H1 (cell line): ENCODE measurements at regions not wholly inside any gene's neighbourhood (a gene's known extent, or its start where the extent isn't known, plus 50 kb on each side); places are given as distances from the start of the nearest gene placed in this dataset.

Source experiments
- CTCF ChIA-PET: fragments of 300-600 bp; sonication (Branson Sonifier 250); formaldehyde crosslinking; loops from one replicate; lab custom pipeline; 2021; ENCODE audit not compliant: partially characterized antibody; lab: Charles Lee
- POLR2A ChIA-PET: fragments of 300-600 bp; sonication (Branson Sonifier 250); formaldehyde crosslinking; loops from one replicate; lab custom pipeline; 2021; ENCODE audit warnings: inconsistent platforms; ENCODE audit not compliant: partially characterized antibody; lab: Charles Lee
- DNase-seq, 2 experiments: peaks; one replicate each; pipeline versions ENCODE4 v3.0.0 to v3.0.0-alpha.2; 2010 to 2022; ENCODE audit warnings: low spot score in 2 of 2, low read depth in 1 of 2, mixed read lengths in 1 of 2
- FAIRE-seq: peaks from 2 replicates; lab custom pipeline; 2011; peaks lifted over from hg19 to GRCh38; lab: Jason Lieb, UNC
- H2AFZ ChIP-seq: 2 replicates; pipeline ENCODE4 v1.8.1; 2012; ENCODE audit warnings: low read length, inconsistent platforms
- H2AK5ac ChIP-seq: 2 replicates; pipeline ENCODE4 v1.6.1; 2013; ENCODE audit warnings: low read depth, low read length
- H2BK120ac ChIP-seq: replicated peaks from 2 replicates; pipeline ENCODE3; 2013; ENCODE audit warnings: low read depth, low read length, inconsistent platforms
- H2BK12ac ChIP-seq: 2 replicates; pipeline ENCODE4 v1.6.1; 2013; ENCODE audit warnings: low read depth, low read length
- H2BK15ac ChIP-seq: 2 replicates; pipeline ENCODE4 v1.6.1; 2013; ENCODE audit warnings: low read length
- H2BK20ac ChIP-seq: 2 replicates; pipeline ENCODE4 v1.6.1; 2013; ENCODE audit warnings: low read length
- H2BK5ac ChIP-seq: 2 replicates; pipeline ENCODE4 v1.6.1; 2013; ENCODE audit warnings: low read depth, low read length
- H3K14ac ChIP-seq: 2 replicates; pipeline ENCODE4 v1.6.1; 2013; ENCODE audit warnings: inconsistent platforms; ENCODE audit not compliant: insufficient read length
- H3K18ac ChIP-seq: 2 replicates; pipeline ENCODE4 v1.6.1; 2013; ENCODE audit warnings: low read length; ENCODE audit errors: extremely low read depth
- H3K23ac ChIP-seq: 2 replicates; pipeline ENCODE4 v1.6.1; 2013; ENCODE audit warnings: inconsistent platforms; ENCODE audit not compliant: insufficient read length
- H3K23me2 ChIP-seq: 2 replicates; pipeline ENCODE4 v1.6.1; 2013; ENCODE audit warnings: low read depth, low read length
- H3K27ac ChIP-seq: 2 replicates; pipeline ENCODE4 v1.6.1; 2011; ENCODE audit warnings: low read depth, low read length, inconsistent platforms
- H3K27me3 ChIP-seq, 4 experiments: replicated peaks in 1 of 4; 1 replicate in 1 of 4; 2 replicates in 3 of 4; pipeline versions ENCODE4 v1.6.1 to v1.8.1; 2011 to 2013; ENCODE audit warnings: low read length in 3 of 4, mild to moderate bottlenecking in 3 of 4, inconsistent platforms in 2 of 4, mixed read lengths in 2 of 4, moderate library complexity in 1 of 4; ENCODE audit not compliant: control insufficient read depth in 3 of 4, insufficient read depth in 3 of 4; ENCODE audit errors: extremely low read depth in 1 of 4
- H3K36me3 ChIP-seq, 4 experiments: 2 replicates each; pipeline versions ENCODE4 v1.6.1 to v1.8.1; 2011 to 2013; ENCODE audit warnings: mild to moderate bottlenecking in 4 of 4, low read length in 3 of 4, moderate library complexity in 2 of 4, control low read depth in 1 of 4, inconsistent platforms in 1 of 4; ENCODE audit not compliant: insufficient read depth in 4 of 4, control insufficient read depth in 2 of 4
- H3K4ac ChIP-seq: replicated peaks from 2 replicates; pipeline ENCODE3; 2013; ENCODE audit warnings: low read length, low read depth, mixed read lengths, inconsistent platforms; ENCODE audit not compliant: insufficient read length
- H3K4me1 ChIP-seq, 4 experiments: replicated peaks in 1 of 4; 1 replicate in 1 of 4; 2 replicates in 3 of 4; pipeline versions ENCODE4 v1.6.1 to v1.8.1; 2011 to 2013; ENCODE audit warnings: low read length in 3 of 4, inconsistent platforms in 2 of 4, mixed read lengths in 1 of 4; ENCODE audit not compliant: insufficient read depth in 4 of 4, control insufficient read depth in 3 of 4
- H3K4me2 ChIP-seq, 2 experiments: 2 replicates each; pipeline versions ENCODE4 v1.6.1 to v1.8.1; 2011 to 2013; ENCODE audit warnings: low read depth in 2 of 2, low read length in 2 of 2, control low read depth in 1 of 2, inconsistent platforms in 1 of 2, mild to moderate bottlenecking in 1 of 2; ENCODE audit not compliant: insufficient read depth in 1 of 2
- H3K4me3 ChIP-seq, 4 experiments: fragments of 200-600, 300-600 bp in 1 of 4; sonication (generic), shearing (Covaris generic), sonication (Bioruptor Twin) in 1 of 4; 2 replicates each; pipeline versions ENCODE4 v1.5.1 to v1.8.1; 2011 to 2016; ENCODE audit warnings: low read length in 4 of 4, low read depth in 3 of 4, control low read depth in 2 of 4, inconsistent platforms in 2 of 4, mild to moderate bottlenecking in 2 of 4, mixed read lengths in 1 of 4, moderate library complexity in 1 of 4; ENCODE audit not compliant: insufficient read depth in 2 of 4; ENCODE audit errors: extremely low read depth in 1 of 4
- H3K56ac ChIP-seq: replicated peaks from 2 replicates; pipeline ENCODE3; 2013; ENCODE audit warnings: low read depth, mild to moderate bottlenecking, mixed read lengths, low read length, inconsistent platforms; ENCODE audit not compliant: insufficient read length
- H3K79me1 ChIP-seq: 2 replicates; pipeline ENCODE4 v1.6.1; 2013; ENCODE audit warnings: low read depth, low read length, control low read depth
- H3K79me2 ChIP-seq, 2 experiments: 2 replicates each; pipeline versions ENCODE4 v1.6.1 to v1.8.1; 2012 to 2013; ENCODE audit warnings: low read length in 2 of 2, mild to moderate bottlenecking in 2 of 2, inconsistent platforms in 1 of 2; ENCODE audit not compliant: insufficient read depth in 2 of 2, control insufficient read depth in 1 of 2
- H3K9ac ChIP-seq, 4 experiments: replicated peaks in 1 of 4; 1 replicate in 1 of 4; 2 replicates in 3 of 4; pipeline versions ENCODE4 v1.6.1 to v1.8.1; 2011 to 2013; ENCODE audit warnings: low read depth in 3 of 4, low read length in 3 of 4, control low read depth in 2 of 4, mild to moderate bottlenecking in 2 of 4, moderate library complexity in 2 of 4, inconsistent platforms in 1 of 4; ENCODE audit errors: extremely low read depth in 1 of 4
- H3K9me3 ChIP-seq, 2 experiments: 2 replicates each; pipeline versions ENCODE4 v1.6.1 to v1.8.1; 2012 to 2013; ENCODE audit warnings: mild to moderate bottlenecking in 2 of 2, moderate library complexity in 2 of 2, control low read depth in 1 of 2, inconsistent platforms in 1 of 2, low read depth in 1 of 2, low read length in 1 of 2, mixed read lengths in 1 of 2; ENCODE audit not compliant: insufficient read depth in 2 of 2
- H4K20me1 ChIP-seq, 2 experiments: replicated peaks in 1 of 2; 2 replicates each; pipeline versions ENCODE3 to v1.8.1; 2011 to 2013; ENCODE audit warnings: inconsistent platforms in 2 of 2, low read length in 2 of 2, mild to moderate bottlenecking in 1 of 2; ENCODE audit not compliant: insufficient read depth in 2 of 2, control insufficient read depth in 1 of 2
- H4K5ac ChIP-seq: 2 replicates; pipeline ENCODE4 v1.6.1; 2013; ENCODE audit warnings: low read length, low read depth, mixed read lengths, inconsistent platforms; ENCODE audit not compliant: insufficient read length
- H4K8ac ChIP-seq: 2 replicates; pipeline ENCODE4 v1.8.0; 2013; ENCODE audit warnings: mild to moderate bottlenecking, moderate library complexity, low read length, inconsistent platforms; ENCODE audit not compliant: insufficient read depth; ENCODE audit errors: extremely low read depth
- H4K91ac ChIP-seq: replicated peaks from 2 replicates; pipeline ENCODE3; 2013; ENCODE audit warnings: low read length, mixed read lengths, inconsistent platforms; ENCODE audit not compliant: insufficient read length
- BRCA1 ChIP-seq: IDR thresholded peaks from 2 replicates; pipeline ENCODE4 v1.6.1; 2012; ENCODE audit warnings: low read depth, low read length, improper control_type of control experiment
- CEBPB ChIP-seq: IDR thresholded peaks from 2 replicates; pipeline ENCODE4 v1.6.1; 2012; ENCODE audit warnings: low read depth, low read length
- CREB1 ChIP-seq: IDR thresholded peaks from 2 replicates; pipeline ENCODE4 v1.6.1; 2012; ENCODE audit warnings: inconsistent platforms
- CTCF ChIP-seq, 3 experiments: IDR thresholded peaks; 1 replicate in 2 of 3; 2 replicates in 1 of 3; pipeline versions ENCODE4 v1.5.1 to v1.6.1; 2011; ENCODE audit warnings: low read length in 3 of 3, mild to moderate bottlenecking in 3 of 3, inconsistent platforms in 2 of 3, low read depth in 1 of 3, moderate library complexity in 1 of 3; ENCODE audit not compliant: insufficient read depth in 1 of 3; ENCODE audit errors: control extremely low read depth in 1 of 3
- EGR1 ChIP-seq: IDR thresholded peaks from 2 replicates; pipeline ENCODE4 v1.6.1; 2011; ENCODE audit warnings: low read depth, low read length, borderline replicate concordance
- MAX ChIP-seq: IDR thresholded peaks from 2 replicates; pipeline ENCODE4 v1.6.1; 2012; ENCODE audit warnings: inconsistent platforms
- POLR2A ChIP-seq, 2 experiments: IDR thresholded peaks; 1 replicate in 1 of 2; 2 replicates in 1 of 2; pipeline ENCODE4 v1.6.1; 2011; ENCODE audit warnings: low read depth in 2 of 2, low read length in 2 of 2, mild to moderate bottlenecking in 2 of 2; ENCODE audit errors: control extremely low read depth in 1 of 2
- RNF2 ChIP-seq: fragments of 200-900, 300-1000 bp; sonication (generic); IDR thresholded peaks from 2 replicates; pipeline ENCODE4 v1.7.1; 2016; ENCODE audit warnings: borderline replicate concordance, low read depth, mild to moderate bottlenecking, antibody characterized with exemption, low read length; ENCODE audit not compliant: poor library complexity, severe bottlenecking; ENCODE audit errors: missing control alignments
- RXRA ChIP-seq: IDR thresholded peaks from 2 replicates; pipeline ENCODE4 v1.6.1; 2011; ENCODE audit warnings: low read depth, mild to moderate bottlenecking, low read length, moderate library complexity; ENCODE audit not compliant: insufficient read depth
- SIN3A ChIP-seq, 2 experiments: IDR thresholded peaks in 1 of 2; conservative IDR thresholded peaks in 1 of 2; 2 replicates each; pipeline ENCODE4 v1.6.1; 2011 to 2012; ENCODE audit warnings: low read length in 2 of 2, improper control_type of control experiment in 1 of 2, low read depth in 1 of 2, mild to moderate bottlenecking in 1 of 2
- SIRT6 ChIP-seq: IDR thresholded peaks from one replicate; pipeline ENCODE4 v1.7.1; 2012; ENCODE audit warnings: low read length, inconsistent platforms
- SIX5 ChIP-seq: IDR thresholded peaks from 2 replicates; pipeline ENCODE4 v1.6.1; 2011; ENCODE audit warnings: mild to moderate bottlenecking, low read depth, low read length
- SP4 ChIP-seq: IDR thresholded peaks from 2 replicates; pipeline ENCODE4 v1.6.1; 2012; ENCODE audit warnings: low read length, inconsistent platforms
- WGBS, 2 experiments: shearing (Covaris generic) in 1 of 2; methylation state at CpG; one replicate each; pipeline versions ENCODE4 v1.1.6 to v1.1.7; 2013 to 2015; ENCODE audit warnings: low lambda C conversion rate in 2 of 2, mixed read lengths in 2 of 2, inconsistent platforms in 1 of 2, low coverage in 1 of 2, missing lambda C conversion rate in 1 of 2; ENCODE audit not compliant: insufficient replicate concordance in 2 of 2, insufficient coverage in 1 of 2, insufficient read length in 1 of 2; ENCODE audit errors: extremely low coverage in 1 of 2, missing lambda C conversion rate in 1 of 2; 5-methylcytosine and 5-hydroxymethylcytosine counted together

- H3K14ac ChIP-seq: no peak overlapping the region
- no peak overlapping the region for H4K91ac ChIP-seq
- H4K5ac ChIP-seq: no peak overlapping the region
- H3K36me3 ChIP-seq: no peaks in the 10 kb centered on the region
- ChIA-PET CTCF (no interaction called here), POLR2A (no interaction called here)
- no peak for DNase-seq
- H3K27ac ChIP-seq: no peak overlapping the region
- H2BK15ac ChIP-seq: no peak overlapping the region
- no peak overlapping the region for H3K9ac ChIP-seq
- H3K79me1 ChIP-seq: no peaks in the 10 kb centered on the region
- no peak overlapping the region for H2AFZ ChIP-seq
- no peak overlapping the region for H2BK12ac ChIP-seq
- no peak overlapping the region for H3K4me3 ChIP-seq
- no peak for FAIRE-seq
- no peaks in the 10 kb centered on the region for H3K27me3 ChIP-seq
- no peak overlapping the region for H4K8ac ChIP-seq
- H3K4ac ChIP-seq: no peak overlapping the region
- no peaks in the 10 kb centered on the region for H3K23me2 ChIP-seq
- 94% methylated on average over 2 of the region's 2 CpGs; no CpG with 5 or more reads in 1 of the 2 experiments for WGBS, 2 experiments
- H3K79me2 ChIP-seq: no peaks in the 10 kb centered on the region
- H3K23ac ChIP-seq: no peak overlapping the region
- no peaks in the 10 kb centered on the region for H3K4me1 ChIP-seq
- H2AK5ac ChIP-seq: no peak overlapping the region
- H3K9me3 ChIP-seq: no peaks in the 10 kb centered on the region
- no peak overlapping the region for H2BK5ac ChIP-seq
- no peak overlapping the region for H3K56ac ChIP-seq
- H4K20me1 ChIP-seq: no peaks in the 10 kb centered on the region
- H2BK120ac ChIP-seq: no peak overlapping the region
- no peak overlapping the region for H3K4me2 ChIP-seq
- no peak overlapping the region for H2BK20ac ChIP-seq
- no peak overlapping the region for H3K18ac ChIP-seq
- TF ChIP-seq CREB1 (no peak), RNF2 (no peak), EGR1 (no peak), SIRT6 (no peak), SIN3A (conservative IDR thresholded peaks at IDR 0.05 in 1 of 2, IDR thresholded peaks at IDR 0.05 in 1 of 2; ENCODE audit: low read depth in 1 of 2, low read length in 2 of 2) (no peak), CTCF (IDR thresholded peaks at IDR 0.05; ENCODE audit: control extremely low read depth in 1 of 3, insufficient read depth in 1 of 3, low read depth in 1 of 3, low read length in 3 of 3) (no peak), SP4 (no peak), CEBPB (no peak), BRCA1 (no peak), MAX (no peak), POLR2A (IDR thresholded peaks at IDR 0.05; ENCODE audit: control extremely low read depth in 1 of 2, low read depth in 2 of 2, low read length in 2 of 2) (no peak), RXRA (no peak), SIX5 (no peak)
Observed at GRCh38 chr2:185934232-185934631, 195.6 kb downstream of the FSIP2 start.
